SU-DHL-6 (cell line): ENCODE measurements at regions not wholly inside any gene's neighbourhood (a gene's known extent, or its start where the extent isn't known, plus 50 kb on each side); places are given as distances from the start of the nearest gene placed in this dataset.

ENCODE experiments used
- EZH2phosphoT487 ChIP-seq: fragments of 200-600 bp; sonication (generic), shearing (Covaris generic); conservative IDR thresholded peaks from 2 replicates; pipeline ENCODE4 v1.6.1; 2018; ENCODE audit warnings: mild to moderate bottlenecking, antibody characterized with exemption, low read length, moderate library complexity, mixed read lengths
- TF ChIP-seq, protein P1 (sequence below): fragments of 200-600 bp; sonication (generic); IDR thresholded peaks from one replicate; pipeline ENCODE4 v1.5.1; 2017; ENCODE audit warnings: antibody characterized with exemption, mild to moderate bottlenecking, low read length, moderate library complexity; ENCODE audit not compliant: insufficient read depth, poor library complexity, severe bottlenecking

DNA sequence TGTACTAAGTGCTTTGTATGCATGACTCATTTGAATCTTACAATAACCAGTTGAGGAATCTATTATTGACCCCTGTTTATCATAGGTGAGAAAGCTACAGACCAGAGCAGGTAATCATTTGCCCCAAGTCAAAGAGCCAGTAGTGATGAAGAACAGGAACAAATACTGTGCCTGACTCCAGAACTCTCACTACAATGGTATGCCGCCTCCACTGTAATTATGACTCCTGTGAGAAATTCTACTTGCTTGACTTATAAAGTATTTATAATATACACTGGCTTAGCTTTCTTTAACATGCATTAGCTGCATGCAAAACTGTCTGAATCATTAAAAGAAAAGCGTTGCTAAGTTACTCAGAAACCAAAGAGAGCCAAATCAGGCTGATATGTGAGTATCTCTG, 92.6 kb downstream of the ZNF281 start:
- TF ChIP-seq, protein P1, sequence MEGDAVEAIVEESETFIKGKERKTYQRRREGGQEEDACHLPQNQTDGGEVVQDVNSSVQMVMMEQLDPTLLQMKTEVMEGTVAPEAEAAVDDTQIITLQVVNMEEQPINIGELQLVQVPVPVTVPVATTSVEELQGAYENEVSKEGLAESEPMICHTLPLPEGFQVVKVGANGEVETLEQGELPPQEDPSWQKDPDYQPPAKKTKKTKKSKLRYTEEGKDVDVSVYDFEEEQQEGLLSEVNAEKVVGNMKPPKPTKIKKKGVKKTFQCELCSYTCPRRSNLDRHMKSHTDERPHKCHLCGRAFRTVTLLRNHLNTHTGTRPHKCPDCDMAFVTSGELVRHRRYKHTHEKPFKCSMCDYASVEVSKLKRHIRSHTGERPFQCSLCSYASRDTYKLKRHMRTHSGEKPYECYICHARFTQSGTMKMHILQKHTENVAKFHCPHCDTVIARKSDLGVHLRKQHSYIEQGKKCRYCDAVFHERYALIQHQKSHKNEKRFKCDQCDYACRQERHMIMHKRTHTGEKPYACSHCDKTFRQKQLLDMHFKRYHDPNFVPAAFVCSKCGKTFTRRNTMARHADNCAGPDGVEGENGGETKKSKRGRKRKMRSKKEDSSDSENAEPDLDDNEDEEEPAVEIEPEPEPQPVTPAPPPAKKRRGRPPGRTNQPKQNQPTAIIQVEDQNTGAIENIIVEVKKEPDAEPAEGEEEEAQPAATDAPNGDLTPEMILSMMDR = no peak
- TF ChIP-seq EZH2phosphoT487 = no peak
